ENCODE measurements at regions not wholly inside any gene's neighbourhood (a gene's known extent, or its start where the extent isn't known, plus 50 kb on each side); places are given as distances from the start of the nearest gene placed in this dataset.
"Not testable (repeated sequence)": the region's sequence is repeated elsewhere in the genome, so short reads cannot be mapped to it uniquely, and the experiment has no call there.

GRCh38 chr7:88565401-88565800, 194.1 kb upstream of the ZNF804B start:
- Histone ChIP-seq H3K36me3 (no peaks in the 10 kb centered on the region), H3K4me3 (no peak overlapping the region), H3K9me3 (no peaks in the 10 kb centered on the region), H3K4me1 (no peaks in the 10 kb centered on the region), H3K27ac (no peak overlapping the region), H3K27me3 (no peaks in the 10 kb centered on the region)
- TF ChIP-seq EP300 (IDR thresholded peaks at IDR 0.05) (no peak), POLR2AphosphoS5 (IDR thresholded peaks at IDR 0.05) (no peak), CTCF (IDR thresholded peaks at IDR 0.05) (no peak), POLR2A (IDR thresholded peaks at IDR 0.05) (no peak)
- WGBS, 2 donors = 95 to 97% methylated on average over 9 of the region's 9 CpGs
- DNase-seq = no peak
- intact Hi-C loops (cut with DNase I) = no loop called here

- H3K4me1 ChIP-seq; H3K9me3 ChIP-seq; H3K27ac ChIP-seq; DNase-seq; intact Hi-C loops (cut with DNase I); H3K4me3 ChIP-seq; H3K27me3 ChIP-seq; H3K36me3 ChIP-seq: not testable (repeated sequence)
- 95 to 96% methylated on average over 17 of the region's 17 CpGs for WGBS, 2 donors
Measured at GRCh38 chr7:88556441-88556840, 203.1 kb upstream of the ZNF804B start.

GRCh38 chr7:88554847-88555246, 204.7 kb upstream of the ZNF804B start:
- H3K27ac ChIP-seq; H3K9me3 ChIP-seq; H3K27me3 ChIP-seq; intact Hi-C loops (cut with DNase I); H3K36me3 ChIP-seq; DNase-seq; H3K4me1 ChIP-seq; H3K4me3 ChIP-seq: not testable (repeated sequence)
- 89 to 90% methylated on average over 4 of the region's 4 CpGs for WGBS, 2 donors

GRCh38 chr7:88548399-88548798, 211.1 kb upstream of the ZNF804B start:
- no peak overlapping the region for H3K27ac ChIP-seq
- no peaks in the 10 kb centered on the region for H3K4me1 ChIP-seq
- H3K9me3 ChIP-seq = peaks cover 0 to 7% (median 0%) of the 10 kb centered on the region in 4 donors
- H3K36me3 ChIP-seq = no peaks in the 10 kb centered on the region
- TF ChIP-seq EP300 (IDR thresholded peaks at IDR 0.05) (no peak), POLR2A (IDR thresholded peaks at IDR 0.05) (no peak), CTCF (IDR thresholded peaks at IDR 0.05) (no peak), POLR2AphosphoS5 (IDR thresholded peaks at IDR 0.05) (no peak)
- H3K4me3 ChIP-seq = no peak overlapping the region
- DNase-seq = no peak
- intact Hi-C loops (cut with DNase I) = no loop called here
- no peaks in the 10 kb centered on the region for H3K27me3 ChIP-seq

- H3K36me3 ChIP-seq = no peaks in the 10 kb centered on the region
- 42 to 51% methylated on average over 2 of the region's 2 CpGs for WGBS, 2 donors
- H3K9me3 ChIP-seq = peaks cover 0 to 7% (median 0%) of the 10 kb centered on the region in 4 donors
- intact Hi-C loops (cut with DNase I) = no loop called here
- H3K4me1 ChIP-seq = no peaks in the 10 kb centered on the region
- TF ChIP-seq CTCF (IDR thresholded peaks at IDR 0.05) (peak in 1 of 4 experiments; percentile 34), POLR2AphosphoS5 (IDR thresholded peaks at IDR 0.05) (no peak), POLR2A (IDR thresholded peaks at IDR 0.05) (no peak), EP300 (IDR thresholded peaks at IDR 0.05) (no peak)
- no peaks in the 10 kb centered on the region for H3K27me3 ChIP-seq
- no peak for DNase-seq
- H3K4me3 ChIP-seq = no peak overlapping the region
- H3K27ac ChIP-seq = no peak overlapping the region
Measured at GRCh38 chr7:88546808-88547207, 212.7 kb upstream of the ZNF804B start.

- H3K27me3 ChIP-seq = no peaks in the 10 kb centered on the region
- no peak overlapping the region for H3K4me3 ChIP-seq
- 75 to 80% methylated on average over 1 of the region's 1 CpG for WGBS, 2 donors
- intact Hi-C loops (cut with DNase I) = no loop called here
- no peak for DNase-seq
- TF ChIP-seq EP300 (IDR thresholded peaks at IDR 0.05) (no peak), CTCF (IDR thresholded peaks at IDR 0.05) (no peak), POLR2AphosphoS5 (IDR thresholded peaks at IDR 0.05) (no peak), POLR2A (IDR thresholded peaks at IDR 0.05) (no peak)
- H3K27ac ChIP-seq = no peak overlapping the region
- no peaks in the 10 kb centered on the region for H3K36me3 ChIP-seq
- peaks cover 0 to 7% (median 0%) of the 10 kb centered on the region in 4 donors for H3K9me3 ChIP-seq
- no peaks in the 10 kb centered on the region for H3K4me1 ChIP-seq
Measured at GRCh38 chr7:88545663-88546062, 213.8 kb upstream of the ZNF804B start.
